ENCODE measurements at regions not wholly inside any gene's neighbourhood (a gene's known extent, or its start where the extent isn't known, plus 50 kb on each side); places are given as distances from the start of the nearest gene placed in this dataset.

- TF ChIP-seq CTCF (conservative IDR thresholded peaks at IDR 0.05; ENCODE audit: low read depth, low read length) (no peak), POLR2A (IDR thresholded peaks at IDR 0.05; ENCODE audit: low read depth, low read length) (no peak)
- TF ChIP-seq, protein P1, sequence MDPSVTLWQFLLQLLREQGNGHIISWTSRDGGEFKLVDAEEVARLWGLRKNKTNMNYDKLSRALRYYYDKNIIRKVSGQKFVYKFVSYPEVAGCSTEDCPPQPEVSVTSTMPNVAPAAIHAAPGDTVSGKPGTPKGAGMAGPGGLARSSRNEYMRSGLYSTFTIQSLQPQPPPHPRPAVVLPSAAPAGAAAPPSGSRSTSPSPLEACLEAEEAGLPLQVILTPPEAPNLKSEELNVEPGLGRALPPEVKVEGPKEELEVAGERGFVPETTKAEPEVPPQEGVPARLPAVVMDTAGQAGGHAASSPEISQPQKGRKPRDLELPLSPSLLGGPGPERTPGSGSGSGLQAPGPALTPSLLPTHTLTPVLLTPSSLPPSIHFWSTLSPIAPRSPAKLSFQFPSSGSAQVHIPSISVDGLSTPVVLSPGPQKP (IDR thresholded peaks at IDR 0.05; ENCODE audit: borderline replicate concordance, low read depth, low read length) = no peak
Measured at GRCh38 chr10:85157206-85157605, 828.8 kb downstream of the CCSER2 start.
